ENCODE measurements at regions not wholly inside any gene's neighbourhood (a gene's known extent, or its start where the extent isn't known, plus 50 kb on each side); places are given as distances from the start of the nearest gene placed in this dataset.

DNA sequence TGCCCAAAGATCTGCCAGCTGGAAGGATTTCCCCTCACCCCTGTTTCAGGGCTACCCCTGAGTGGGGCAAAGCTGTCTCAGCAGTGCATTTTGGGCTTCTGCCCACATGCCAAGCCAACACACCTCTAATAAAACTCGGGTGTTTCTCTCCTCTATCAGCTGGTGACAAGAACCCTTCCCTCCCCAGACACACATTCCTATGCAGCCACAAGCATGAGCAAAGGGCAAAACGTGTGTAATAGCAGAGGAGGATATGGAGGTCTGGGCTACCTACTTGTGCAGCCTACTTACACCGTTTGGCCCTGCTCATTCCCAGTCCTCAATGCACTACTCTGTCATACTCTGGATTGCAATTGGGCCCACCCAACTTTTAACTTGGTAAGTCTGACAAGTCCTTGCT is 101.3 kb downstream of the IYD start:
- ATAC-seq (ENCODE audit: low FRiP score) (no peak), DNase-seq (ENCODE audit: low spot score) (no peak)
- TF ChIP-seq, protein P1, sequence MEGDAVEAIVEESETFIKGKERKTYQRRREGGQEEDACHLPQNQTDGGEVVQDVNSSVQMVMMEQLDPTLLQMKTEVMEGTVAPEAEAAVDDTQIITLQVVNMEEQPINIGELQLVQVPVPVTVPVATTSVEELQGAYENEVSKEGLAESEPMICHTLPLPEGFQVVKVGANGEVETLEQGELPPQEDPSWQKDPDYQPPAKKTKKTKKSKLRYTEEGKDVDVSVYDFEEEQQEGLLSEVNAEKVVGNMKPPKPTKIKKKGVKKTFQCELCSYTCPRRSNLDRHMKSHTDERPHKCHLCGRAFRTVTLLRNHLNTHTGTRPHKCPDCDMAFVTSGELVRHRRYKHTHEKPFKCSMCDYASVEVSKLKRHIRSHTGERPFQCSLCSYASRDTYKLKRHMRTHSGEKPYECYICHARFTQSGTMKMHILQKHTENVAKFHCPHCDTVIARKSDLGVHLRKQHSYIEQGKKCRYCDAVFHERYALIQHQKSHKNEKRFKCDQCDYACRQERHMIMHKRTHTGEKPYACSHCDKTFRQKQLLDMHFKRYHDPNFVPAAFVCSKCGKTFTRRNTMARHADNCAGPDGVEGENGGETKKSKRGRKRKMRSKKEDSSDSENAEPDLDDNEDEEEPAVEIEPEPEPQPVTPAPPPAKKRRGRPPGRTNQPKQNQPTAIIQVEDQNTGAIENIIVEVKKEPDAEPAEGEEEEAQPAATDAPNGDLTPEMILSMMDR (IDR thresholded peaks at IDR 0.05), result no peak

DNA sequence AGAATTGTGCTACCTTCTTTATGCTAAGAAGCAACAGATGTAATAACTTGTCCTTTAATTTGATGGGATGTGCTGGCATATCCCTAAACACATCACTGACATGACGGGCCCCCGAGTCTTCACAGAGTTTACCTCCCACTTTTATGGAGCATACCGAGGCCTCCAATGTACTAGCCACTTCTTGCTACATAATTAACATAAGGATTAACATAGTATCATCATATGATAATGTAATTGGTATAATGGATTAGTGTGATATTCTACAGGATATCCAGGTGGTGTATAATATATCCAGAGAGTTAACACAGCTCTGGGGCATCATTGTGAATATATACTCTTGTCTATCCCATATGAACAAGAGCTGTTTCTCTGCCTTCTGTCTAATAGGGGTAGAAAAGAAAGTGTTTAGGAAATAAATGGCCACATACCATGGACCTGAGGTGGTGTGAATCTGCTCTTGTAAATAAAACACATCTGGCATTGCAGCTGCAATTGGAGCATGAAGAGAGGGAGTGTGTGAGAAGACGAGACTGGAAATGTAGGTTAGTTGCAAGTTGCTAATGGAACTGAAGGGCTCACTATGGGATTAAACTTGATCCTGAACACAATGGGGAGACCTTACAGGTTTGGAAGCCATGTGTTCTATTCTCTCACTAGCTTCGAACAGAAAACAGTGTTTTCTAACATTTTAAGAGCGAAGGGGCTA is 102.3 kb downstream of the IYD start:
- DNase-seq (ENCODE audit: low spot score) (no peak), ATAC-seq (ENCODE audit: low FRiP score) (no peak)
- TF ChIP-seq, protein P1 (IDR thresholded peaks at IDR 0.05), result no peak

DNA sequence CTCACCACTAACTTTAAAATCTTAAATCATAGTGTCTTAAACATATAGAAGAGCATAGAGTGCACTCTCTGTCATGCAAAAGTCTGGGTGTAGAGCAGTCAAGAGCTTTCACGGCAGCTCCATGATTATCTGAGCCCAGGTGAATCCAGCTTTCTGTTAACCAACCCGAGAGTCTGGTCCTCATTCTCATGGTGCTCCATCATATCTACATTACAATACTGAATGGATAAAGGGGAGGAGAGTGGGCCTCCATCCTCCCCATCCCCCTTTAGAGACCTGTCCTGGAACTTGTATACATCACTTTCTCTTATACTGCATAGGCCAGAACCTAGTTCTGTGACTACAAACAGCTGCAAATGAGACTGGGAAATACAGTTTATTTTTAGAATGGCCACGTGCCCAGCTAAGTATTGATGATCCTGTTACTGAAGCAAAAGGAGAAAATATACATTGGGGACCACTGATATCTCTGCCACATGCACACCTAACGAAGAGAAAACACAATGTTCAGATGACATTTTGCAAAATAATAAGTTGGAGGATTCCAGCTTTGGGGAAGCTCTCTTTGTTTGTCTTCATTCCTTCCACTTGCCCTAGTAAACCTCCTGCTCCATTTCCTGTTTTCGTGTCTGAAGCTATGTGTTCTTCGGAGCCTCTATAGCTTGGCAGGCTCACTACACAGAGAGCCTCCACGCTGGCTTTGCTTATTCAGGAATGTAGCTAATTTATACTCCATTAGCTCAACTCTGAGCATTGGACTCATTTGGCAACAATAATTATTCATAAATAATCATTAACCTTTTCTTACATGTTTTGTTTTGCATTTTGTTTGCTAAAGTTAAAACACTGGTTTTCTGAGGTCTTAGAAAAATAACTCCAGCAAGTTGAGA is 110.1 kb downstream of the IYD start:
- TF ChIP-seq, protein P1 (IDR thresholded peaks at IDR 0.05), result no peak
- DNase-seq (ENCODE audit: low spot score), result no peak
- ATAC-seq (ENCODE audit: low FRiP score), result no peak

DNA sequence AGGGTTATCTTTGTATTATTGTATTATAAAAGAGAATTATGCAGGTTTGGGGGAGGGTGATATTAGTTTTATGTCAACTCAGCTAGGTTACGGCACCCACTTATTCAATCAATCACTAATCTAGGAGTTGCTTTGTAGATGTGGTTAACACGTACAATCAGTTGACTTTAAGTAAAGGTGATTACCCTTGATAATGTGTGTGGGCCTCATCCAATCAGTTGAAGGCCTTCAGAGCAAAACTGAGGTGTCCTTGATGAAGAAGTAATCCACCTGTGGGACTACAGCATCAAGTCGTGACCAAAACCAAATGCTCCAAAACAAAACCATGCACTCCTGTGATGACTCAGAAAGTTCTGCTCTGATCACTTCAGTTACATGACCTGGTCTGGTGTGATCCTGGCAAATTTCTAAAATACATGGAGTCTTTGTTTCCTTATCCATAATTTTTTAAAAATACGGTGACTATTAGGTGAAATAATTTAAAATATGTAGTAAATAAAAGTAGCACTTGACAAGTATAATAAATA is 114.1 kb downstream of the IYD start:
- ATAC-seq (ENCODE audit: low FRiP score), result no peak
- DNase-seq (ENCODE audit: low spot score), result no peak
- TF ChIP-seq, protein P1 (IDR thresholded peaks at IDR 0.05), result no peak

DNA sequence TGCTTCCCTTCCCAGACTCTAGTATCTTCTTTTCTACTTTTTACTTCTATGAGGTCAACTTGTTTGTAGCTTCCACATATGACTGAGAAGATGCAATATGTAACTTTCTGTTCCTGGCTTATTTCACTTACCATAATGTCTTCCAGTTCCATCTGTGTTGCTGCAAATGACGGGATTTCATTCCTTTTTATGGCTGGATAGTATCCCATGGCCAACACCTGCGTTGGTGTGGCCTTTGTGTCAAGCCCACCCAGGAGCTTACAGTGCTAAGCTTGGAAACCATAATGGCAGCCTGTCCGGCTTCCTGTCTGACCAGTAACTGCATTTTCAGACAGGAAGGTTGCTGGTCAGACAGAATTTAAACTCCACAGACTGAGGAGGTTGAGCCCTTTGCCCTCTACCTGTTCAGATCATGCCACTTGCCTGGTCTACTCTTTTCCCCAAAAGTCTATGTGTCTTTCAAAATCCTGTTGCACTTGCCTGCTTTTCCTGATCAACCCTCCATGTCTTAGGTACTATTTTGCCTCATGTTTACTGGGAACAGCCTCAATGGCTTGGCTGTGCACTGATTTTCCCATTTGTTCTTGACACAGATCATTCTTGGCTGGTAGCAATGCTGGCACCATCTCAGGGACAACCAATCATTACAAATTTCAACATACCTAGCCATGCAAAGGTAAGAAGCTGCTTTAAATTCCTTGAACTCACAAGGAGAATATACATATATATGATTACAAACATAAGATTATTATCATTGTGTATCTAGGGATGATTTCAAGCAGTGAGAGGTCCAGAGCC is 114.3 kb upstream of the PLEKHG1 start:
- no peak for ATAC-seq (ENCODE audit: low FRiP score)
- TF ChIP-seq, protein P1 (IDR thresholded peaks at IDR 0.05), result no peak
- no peak for DNase-seq (ENCODE audit: low spot score)

DNA sequence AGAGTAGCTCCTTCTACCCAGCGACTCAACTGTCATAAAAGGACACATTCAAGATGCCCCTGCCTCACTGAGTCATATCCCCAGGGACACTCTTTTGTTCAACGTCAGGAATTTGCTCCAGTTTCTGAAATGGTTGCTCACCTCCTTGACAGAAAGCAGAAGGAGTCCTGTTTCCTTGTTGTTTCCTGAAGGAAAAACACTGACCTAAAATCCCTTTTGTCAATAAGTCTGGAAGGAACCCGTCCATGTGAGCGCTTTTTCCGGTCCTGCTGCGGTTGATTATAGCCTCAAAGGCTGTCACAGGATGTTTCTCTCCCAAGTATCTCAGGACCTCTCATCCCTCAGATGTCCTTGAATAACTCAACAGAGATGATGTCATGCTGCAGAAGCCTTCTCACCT is 113.6 kb upstream of the PLEKHG1 start:
- TF ChIP-seq, protein P1 (IDR thresholded peaks at IDR 0.05), result no peak

More for the DNA sequence above, 113.6 kb upstream of the PLEKHG1 start:
- DNase-seq (ENCODE audit: low spot score), result no peak
- no peak for ATAC-seq (ENCODE audit: low FRiP score)
